H9 (cell line): ENCODE measurements at regions not wholly inside any gene's neighbourhood (a gene's known extent, or its start where the extent isn't known, plus 50 kb on each side); places are given as distances from the start of the nearest gene placed in this dataset.

Experiments used
- DNase-seq: peaks from one replicate; pipeline ENCODE4 v3.0.0-alpha.2; 2017
- H2AFZ ChIP-seq: one replicate; pipeline ENCODE4 v1.6.1; 2013; ENCODE audit warnings: mild to moderate bottlenecking, low read length, control low read depth, moderate library complexity
- H2AK5ac ChIP-seq: 2 replicates; pipeline ENCODE4 v1.6.1; 2013; ENCODE audit warnings: low read length, control low read depth, mixed read lengths; ENCODE audit not compliant: insufficient read length
- H2BK120ac ChIP-seq: one replicate; pipeline ENCODE4 v1.6.1; 2013; ENCODE audit warnings: low read depth, mild to moderate bottlenecking, low read length, control low read depth, inconsistent platforms; ENCODE audit not compliant: poor library complexity, severe bottlenecking
- H2BK12ac ChIP-seq: 2 replicates; pipeline ENCODE4 v1.6.1; 2013; ENCODE audit warnings: low read length, control low read depth, mixed read lengths, low read depth; ENCODE audit not compliant: insufficient read length
- H2BK15ac ChIP-seq: 2 replicates; pipeline ENCODE4 v1.6.1; 2013; ENCODE audit warnings: low read depth, low read length, control low read depth
- H2BK20ac ChIP-seq: one replicate; pipeline ENCODE4 v1.6.1; 2013; ENCODE audit warnings: low read depth, mild to moderate bottlenecking, low read length, control low read depth, inconsistent platforms; ENCODE audit not compliant: poor library complexity, severe bottlenecking
- H2BK5ac ChIP-seq: 2 replicates; pipeline ENCODE4 v1.6.1; 2013; ENCODE audit warnings: low read length, control low read depth, mixed read lengths; ENCODE audit not compliant: insufficient read length
- H3K14ac ChIP-seq: 2 replicates; pipeline ENCODE4 v1.6.1; 2013; ENCODE audit warnings: low read length, control low read depth; ENCODE audit not compliant: insufficient read depth
- H3K18ac ChIP-seq: 2 replicates; pipeline ENCODE4 v1.6.1; 2013; ENCODE audit warnings: low read depth, mild to moderate bottlenecking, mixed read lengths, low read length, control low read depth; ENCODE audit not compliant: insufficient read length
- H3K23ac ChIP-seq: 2 replicates; pipeline ENCODE4 v1.6.1; 2013; ENCODE audit warnings: low read length, control low read depth, mixed read lengths, low read depth; ENCODE audit not compliant: insufficient read length
- H3K23me2 ChIP-seq: 2 replicates; pipeline ENCODE4 v1.6.1; 2013; ENCODE audit warnings: low read depth, mild to moderate bottlenecking, mixed read lengths, low read length, control low read depth; ENCODE audit not compliant: insufficient read length, poor library complexity, severe bottlenecking
- H3K27ac ChIP-seq: 2 replicates; pipeline ENCODE4 v1.5.1; 2013; ENCODE audit warnings: low read length, control low read depth, mixed read lengths, low read depth; ENCODE audit not compliant: insufficient read length
- H3K27me3 ChIP-seq: 2 replicates; pipeline ENCODE4 v1.6.1; 2013; ENCODE audit warnings: low read length, control low read depth, inconsistent platforms; ENCODE audit not compliant: insufficient read depth
- H3K4ac ChIP-seq: 2 replicates; pipeline ENCODE4 v1.6.1; 2013; ENCODE audit warnings: low read depth, mild to moderate bottlenecking, control low read depth, inconsistent platforms, low read length, moderate library complexity
- H3K4me1 ChIP-seq: 2 replicates; pipeline ENCODE4 v1.6.1; 2013; ENCODE audit warnings: low read length, control low read depth, inconsistent platforms; ENCODE audit not compliant: insufficient read depth
- H3K4me2 ChIP-seq: 2 replicates; pipeline ENCODE4 v1.6.1; 2013; ENCODE audit warnings: low read length, control low read depth, mixed read lengths; ENCODE audit not compliant: insufficient read length, insufficient read depth
- H3K56ac ChIP-seq: 2 replicates; pipeline ENCODE4 v1.6.1; 2013; ENCODE audit warnings: low read depth, mild to moderate bottlenecking, mixed read lengths, low read length, control low read depth; ENCODE audit not compliant: insufficient read length
- H3K79me1 ChIP-seq: 2 replicates; pipeline ENCODE4 v1.6.1; 2013; ENCODE audit warnings: low read depth, mild to moderate bottlenecking, moderate library complexity, low read length, control low read depth, inconsistent platforms; ENCODE audit not compliant: insufficient read depth, poor library complexity, severe bottlenecking
- H3K79me2 ChIP-seq: 2 replicates; pipeline ENCODE4 v1.6.1; 2013; ENCODE audit warnings: low read length, control low read depth, inconsistent platforms; ENCODE audit not compliant: insufficient read depth
- H3K9ac ChIP-seq: 2 replicates; pipeline ENCODE4 v1.6.1; 2013; ENCODE audit warnings: low read length, control low read depth, mixed read lengths; ENCODE audit not compliant: insufficient read length; ENCODE audit errors: extremely low read depth
- H3K9me3 ChIP-seq: one replicate; pipeline ENCODE4 v1.6.1; 2013; ENCODE audit warnings: low read depth, low read length, inconsistent platforms; ENCODE audit not compliant: control insufficient read depth
- H3T11ph ChIP-seq: one replicate; pipeline ENCODE4 v1.6.1; 2013; ENCODE audit warnings: mild to moderate bottlenecking, low read length, control low read depth, inconsistent platforms
- H4K20me1 ChIP-seq: one replicate; pipeline ENCODE4 v1.6.1; 2013; ENCODE audit not compliant: control insufficient read depth, insufficient read length, insufficient read depth
- H4K5ac ChIP-seq: 2 replicates; pipeline ENCODE4 v1.6.1; 2013; ENCODE audit warnings: low read depth, mild to moderate bottlenecking, mixed read lengths, low read length, control low read depth; ENCODE audit not compliant: insufficient read length
- H4K8ac ChIP-seq: replicated peaks from 2 replicates; pipeline ENCODE4 v1.6.1; 2013; ENCODE audit warnings: low read length, control low read depth, mixed read lengths, low read depth; ENCODE audit not compliant: insufficient read length
- H4K91ac ChIP-seq: 2 replicates; pipeline ENCODE4 v1.6.1; 2013; ENCODE audit warnings: low read depth, mild to moderate bottlenecking, moderate library complexity, mixed read lengths, low read length, control low read depth; ENCODE audit not compliant: insufficient read length
- H3K27ac Mint-ChIP-seq, 3 experiments: 2 replicates in 2 of 3; 3 replicates in 1 of 3; pipeline ENCODE4 v1.8.0; 2020 to 2021; ENCODE audit warnings: mixed read lengths in 3 of 3, mild to moderate bottlenecking in 1 of 3, moderate library complexity in 1 of 3
- H3K27me3 Mint-ChIP-seq: 2 replicates; pipeline ENCODE4 v1.8.0; 2021; ENCODE audit warnings: low read depth, mild to moderate bottlenecking, moderate library complexity, mixed read lengths
- H3K36me3 Mint-ChIP-seq, 3 experiments: 2 replicates in 2 of 3; 3 replicates in 1 of 3; pipeline ENCODE4 v1.8.0; 2020 to 2021; ENCODE audit warnings: low read depth in 3 of 3, mixed read lengths in 3 of 3; ENCODE audit not compliant: insufficient read depth in 1 of 3
- H3K4me1 Mint-ChIP-seq, 2 experiments: 2 replicates each; pipeline ENCODE4 v1.8.0; 2020; ENCODE audit warnings: mixed read lengths in 2 of 2
- H3K4me3 Mint-ChIP-seq, 2 experiments: 2 replicates in 1 of 2; 3 replicates in 1 of 2; pipeline ENCODE4 v1.8.0; 2020 to 2021; ENCODE audit warnings: mild to moderate bottlenecking in 2 of 2, mixed read lengths in 2 of 2, moderate library complexity in 1 of 2
- H3K9me3 Mint-ChIP-seq, 2 experiments: 2 replicates in 1 of 2; 3 replicates in 1 of 2; pipeline ENCODE4 v1.8.0; 2020; ENCODE audit warnings: mild to moderate bottlenecking in 2 of 2, mixed read lengths in 2 of 2, moderate library complexity in 1 of 2
- CTCF ChIP-seq: fragments of 200-600 bp; sonication (generic); conservative IDR thresholded peaks from 3 replicates; pipeline ENCODE4 v1.8.0; 2021; ENCODE audit warnings: antibody characterized with exemption, mild to moderate bottlenecking
- WGBS: extraction: QIAGEN DNeasy Blood & Tissue Kit; methylation state at CpG from one replicate; pipeline ENCODE4 v1.1.7; 2013; ENCODE audit warnings: missing lambda C conversion rate, low lambda C conversion rate, mixed read lengths; ENCODE audit not compliant: insufficient read length; ENCODE audit errors: extremely low coverage; 5-methylcytosine and 5-hydroxymethylcytosine counted together

GRCh38 chr10:20616918-20617810, 279.9 kb downstream of the NEBL start:
- whole genome bisulfite sequencing = no CpG with 5 or more reads among the region's 12 CpGs
- H3K27me3 ChIP-seq = no peaks in the 10 kb centered on the region
- H3K4me1 ChIP-seq = peaks cover 7% of the 10 kb centered on the region; the same call in 1 of the 2 replicates
- no peak overlapping the region for H3T11ph ChIP-seq
- no peak overlapping the region for H3K4ac ChIP-seq
- no peak overlapping the region for H3K4me2 ChIP-seq
- H4K91ac ChIP-seq = no peak overlapping the region
- no peaks in the 10 kb centered on the region for H4K20me1 ChIP-seq
- H4K5ac ChIP-seq = no peak overlapping the region
- Mint-ChIP-seq H3K4me3 (no peak overlapping the region), H3K36me3 (peaks cover 0 to 7% (median 3%) of the 10 kb centered on the region in 3 experiments; a peak in 6 of 7 replicates), H3K9me3 (no peaks in the 10 kb centered on the region), H3K27ac (no peak overlapping the region; a peak in 1 of 7 replicates), H3K27me3 (no peaks in the 10 kb centered on the region), H3K4me1 (peaks cover 23 to 26% of the 10 kb centered on the region in 2 experiments)
- H3K14ac ChIP-seq = no peak overlapping the region
- no peak overlapping the region for H3K18ac ChIP-seq
- no peak overlapping the region for H3K23ac ChIP-seq
- no peak overlapping the region for H3K27ac ChIP-seq
- H2BK20ac ChIP-seq = no peak overlapping the region
- H4K8ac ChIP-seq = no peak overlapping the region
- peak overlapping the region; percentile 32 for H3K56ac ChIP-seq
- no peak for TF ChIP-seq CTCF
- H2AFZ ChIP-seq = no peak overlapping the region
- H3K79me2 ChIP-seq = no peaks in the 10 kb centered on the region
- H3K23me2 ChIP-seq = no peaks in the 10 kb centered on the region
- 0 out of 2 replicates have a peak overlapping the region, but pooled peaks have one; percentile 24 for H2BK15ac ChIP-seq
- no peak overlapping the region for H2BK5ac ChIP-seq
- H3K9me3 ChIP-seq = no peaks in the 10 kb centered on the region
- peak overlapping the region; percentile 73 for H2BK12ac ChIP-seq
- H2BK120ac ChIP-seq = no peak overlapping the region
- H3K79me1 ChIP-seq = no peaks in the 10 kb centered on the region
- peak overlapping the region; percentile 59 for H2AK5ac ChIP-seq
- no peak for DNase-seq
- H3K9ac ChIP-seq = no peak overlapping the region
